HG02623 (cell line): ENCODE measurements at regions not wholly inside any gene's neighbourhood (a gene's known extent, or its start where the extent isn't known, plus 50 kb on each side); places are given as distances from the start of the nearest gene placed in this dataset.
"Not testable (repeated sequence)": the region's sequence is repeated elsewhere in the genome, so short reads cannot be mapped to it uniquely, and the experiment has no call there.

Experiments
- ATAC-seq: cut with Tn5 transposase; IDR thresholded peaks from one replicate; pipeline ENCODE4 v1.9.1; 2021; ENCODE audit warnings: moderate library complexity; ENCODE audit not compliant: unreplicated experiment

GRCh38 chr7:13728430-13728829, 261.0 kb downstream of the ETV1 start:
- ATAC-seq: not testable (repeated sequence)

- ATAC-seq: no peak
Observed at GRCh38 chr7:13731643-13732042, 257.8 kb downstream of the ETV1 start.

GRCh38 chr7:13737563-13737962, 251.9 kb downstream of the ETV1 start:
- ATAC-seq: no peak

- no peak for ATAC-seq
Observed at GRCh38 chr7:13742126-13742525, 247.3 kb downstream of the ETV1 start.

GRCh38 chr7:13742811-13743210, 246.7 kb downstream of the ETV1 start:
- no peak for ATAC-seq

- ATAC-seq: no peak
Observed at GRCh38 chr7:13743226-13743625, 246.2 kb downstream of the ETV1 start.

GRCh38 chr7:13745530-13745929, 243.9 kb downstream of the ETV1 start:
- ATAC-seq: no peak

- no peak for ATAC-seq
Observed at GRCh38 chr7:13748998-13749397, 240.5 kb downstream of the ETV1 start.

GRCh38 chr7:13749636-13750035, 239.8 kb downstream of the ETV1 start:
- ATAC-seq: no peak

- no peak for ATAC-seq
Observed at GRCh38 chr7:13751766-13752165, 237.7 kb downstream of the ETV1 start.

GRCh38 chr7:13757841-13758240, 231.6 kb downstream of the ETV1 start:
- no peak for ATAC-seq

- ATAC-seq: not testable (repeated sequence)
Observed at GRCh38 chr7:13765853-13766252, 223.6 kb downstream of the ETV1 start.

GRCh38 chr7:13770305-13770704, 219.2 kb downstream of the ETV1 start:
- no peak for ATAC-seq

- no peak for ATAC-seq
Observed at GRCh38 chr7:13774976-13775375, 214.5 kb downstream of the ETV1 start.

- ATAC-seq: no peak
Observed at GRCh38 chr7:13777242-13777641, 212.2 kb downstream of the ETV1 start.

- no peak for ATAC-seq
Observed at GRCh38 chr7:13778967-13779366, 210.5 kb downstream of the ETV1 start.

- ATAC-seq: no peak
Observed at GRCh38 chr7:13790611-13791010, 198.9 kb downstream of the ETV1 start.

GRCh38 chr7:13792208-13792607, 197.3 kb downstream of the ETV1 start:
- ATAC-seq: no peak

GRCh38 chr7:13793926-13794325, 195.5 kb downstream of the ETV1 start:
- ATAC-seq: no peak

GRCh38 chr7:13794581-13794980, 194.9 kb downstream of the ETV1 start:
- no peak for ATAC-seq

GRCh38 chr7:13797545-13797944, 191.9 kb downstream of the ETV1 start:
- no peak for ATAC-seq

GRCh38 chr7:13800694-13801448, 188.6 kb downstream of the ETV1 start:
- ATAC-seq: no peak

GRCh38 chr7:13801669-13802068, 187.8 kb downstream of the ETV1 start:
- ATAC-seq: no peak
